Transverse colon (tissue), 4 donors: ENCODE measurements at regions not wholly inside any gene's neighbourhood (a gene's known extent, or its start where the extent isn't known, plus 50 kb on each side); places are given as distances from the start of the nearest gene placed in this dataset.

Source experiments
- CTCF ChIP-seq, 5 experiments: fragments of 200-600 bp in 3 of 5; fragments of 450-650 bp in 2 of 5; sonication (generic) in 3 of 5; IDR thresholded peaks; 1 replicate in 2 of 5; 2 replicates in 3 of 5; pipeline ENCODE4 v1.5.1; 2016 to 2017; ENCODE audit warnings: antibody characterized with exemption in 5 of 5, inconsistent platforms in 3 of 5, mild to moderate bottlenecking in 2 of 5, moderate library complexity in 1 of 5
- EP300 ChIP-seq: sonication (generic); formaldehyde crosslinking; IDR thresholded peaks from one replicate; pipeline ENCODE4 v1.6.1; 2017; ENCODE audit warnings: antibody characterized with exemption, low read depth
- POLR2A ChIP-seq: fragments of 450-650 bp; IDR thresholded peaks from one replicate; pipeline ENCODE4 v1.6.1; 2016; ENCODE audit warnings: antibody characterized with exemption, mild to moderate bottlenecking, moderate library complexity
- POLR2AphosphoS5 ChIP-seq, 3 donors: sonication (generic); formaldehyde crosslinking; IDR thresholded peaks; one replicate each; pipeline ENCODE4 v1.6.1; 2016; ENCODE audit warnings: antibody characterized with exemption in 3 of 3

GRCh38 chr9:87127978-87128614 lies 180.8 kb upstream of the GAS1 start:
- no peak for TF ChIP-seq CTCF (IDR thresholded peaks at IDR 0.05)
- TF ChIP-seq POLR2A, result no peak
- no peak for TF ChIP-seq EP300
- no peak for TF ChIP-seq POLR2AphosphoS5 (IDR thresholded peaks at IDR 0.05)
